GM19395 (cell line): ENCODE measurements at regions not wholly inside any gene's neighbourhood (a gene's known extent, or its start where the extent isn't known, plus 50 kb on each side); places are given as distances from the start of the nearest gene placed in this dataset.
A peak's percentile ranks its signal among the peaks of the same experiment; 100 is the strongest.
"Not testable (repeated sequence)": the region's sequence is repeated elsewhere in the genome, so short reads cannot be mapped to it uniquely, and the experiment has no call there.

ENCODE experiments used
- ATAC-seq: cut with Tn5 transposase; IDR thresholded peaks from one replicate; pipeline ENCODE4 v1.9.1; 2021; ENCODE audit warnings: mild to moderate bottlenecking, moderate library complexity; ENCODE audit not compliant: unreplicated experiment

DNA sequence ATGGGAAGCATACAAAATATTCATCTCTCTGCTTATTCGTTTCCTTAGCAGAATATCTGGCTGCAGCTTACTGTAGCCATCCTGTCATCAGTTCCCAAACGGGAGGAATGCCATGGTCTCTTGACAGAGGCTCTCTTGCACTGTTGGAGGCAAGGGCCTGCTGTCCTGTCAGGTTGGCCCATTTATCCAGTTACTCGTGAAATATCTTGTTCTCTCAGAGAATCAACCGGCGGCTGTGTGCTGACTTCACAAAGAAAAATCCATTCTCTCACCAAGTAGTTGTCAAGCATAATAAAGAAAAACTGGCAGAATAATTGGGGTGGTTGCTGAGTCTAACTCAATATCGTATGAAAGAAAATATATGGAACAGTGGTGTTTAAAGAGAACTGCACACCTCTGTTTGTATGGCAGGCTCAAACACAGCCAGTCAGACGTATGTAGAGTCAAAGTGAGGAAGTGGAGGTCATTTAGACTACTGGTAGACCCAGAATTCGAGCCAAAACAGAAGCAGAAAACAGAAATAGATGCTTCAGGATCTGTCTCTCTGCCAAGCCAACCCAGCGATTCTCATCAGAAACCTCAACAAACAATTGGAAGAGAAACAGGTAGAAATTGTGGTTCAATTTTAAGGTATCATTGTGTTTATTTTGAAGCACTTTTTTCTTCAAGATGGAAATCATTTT is 349.2 kb upstream of the PRKCQ start:
- no peak for ATAC-seq

DNA sequence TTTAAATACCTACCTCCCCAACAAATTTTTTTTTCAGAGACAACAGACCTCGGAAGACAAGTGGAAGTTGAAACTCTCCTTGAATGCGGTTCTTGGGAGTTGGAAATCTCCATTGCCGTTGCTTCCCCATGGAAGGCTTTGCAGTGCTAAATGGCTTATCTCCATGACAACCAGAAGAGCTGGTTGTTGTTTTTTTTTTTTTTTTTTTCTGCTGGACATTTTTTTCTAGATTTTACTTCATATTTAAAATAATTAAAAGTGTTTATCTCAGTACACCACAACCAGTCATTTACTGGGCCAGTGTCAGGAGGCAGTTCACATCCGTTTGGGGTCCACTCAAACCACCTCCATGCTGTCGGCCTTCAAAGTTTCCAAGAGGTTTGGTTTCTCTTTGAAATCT is 348.5 kb upstream of the PRKCQ start:
- ATAC-seq, result no peak

GRCh38 chr10:6926971-6927370 is 346.9 kb upstream of the PRKCQ start:
- no peak for ATAC-seq

GRCh38 chr10:6925146-6925545 is 345.1 kb upstream of the PRKCQ start:
- ATAC-seq, result no peak

DNA sequence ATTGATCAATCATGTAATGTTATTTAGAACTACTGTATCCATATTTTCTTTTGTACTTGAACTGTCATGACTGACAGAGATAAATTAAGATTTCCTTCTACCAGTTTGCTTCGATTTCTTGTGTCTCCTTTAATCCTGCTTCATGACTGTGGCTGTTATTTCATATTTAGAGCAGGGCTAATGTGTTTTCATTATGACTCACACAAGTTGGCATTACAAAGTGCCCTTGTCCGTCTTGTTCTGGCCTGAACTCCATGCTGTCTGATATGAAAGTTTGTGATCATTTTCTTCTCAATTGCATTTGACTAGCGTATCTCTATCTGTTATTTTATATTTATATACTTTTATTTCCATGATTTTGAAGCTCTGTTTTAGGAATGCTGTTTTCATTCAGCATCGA is 344.1 kb upstream of the PRKCQ start:
- ATAC-seq, result no peak

DNA sequence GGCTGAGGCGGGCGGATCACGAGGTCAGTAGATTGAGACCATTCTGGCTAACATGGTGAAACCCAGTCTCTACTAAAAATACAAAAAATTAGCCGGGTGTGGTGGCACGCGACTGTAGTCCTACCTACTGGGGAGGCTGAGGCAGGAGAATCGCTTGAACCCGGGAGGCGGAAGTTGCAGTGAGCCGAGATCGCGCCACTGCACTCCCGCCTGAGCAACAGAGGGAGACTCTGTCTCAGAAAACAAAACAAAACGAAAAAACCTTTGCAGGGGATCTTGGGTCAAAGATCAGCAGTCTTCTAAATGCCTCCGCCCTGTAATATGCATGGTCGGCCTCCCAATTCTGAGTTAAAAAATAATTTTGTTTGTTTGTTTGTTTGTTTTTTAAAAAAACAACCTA is 340.9 kb upstream of the PRKCQ start:
- ATAC-seq, result not testable (repeated sequence)

- ATAC-seq, result peak; percentile 98
These were observed 340.3 kb upstream of the PRKCQ start for GRCh38 chr10:6920072-6921019.

DNA sequence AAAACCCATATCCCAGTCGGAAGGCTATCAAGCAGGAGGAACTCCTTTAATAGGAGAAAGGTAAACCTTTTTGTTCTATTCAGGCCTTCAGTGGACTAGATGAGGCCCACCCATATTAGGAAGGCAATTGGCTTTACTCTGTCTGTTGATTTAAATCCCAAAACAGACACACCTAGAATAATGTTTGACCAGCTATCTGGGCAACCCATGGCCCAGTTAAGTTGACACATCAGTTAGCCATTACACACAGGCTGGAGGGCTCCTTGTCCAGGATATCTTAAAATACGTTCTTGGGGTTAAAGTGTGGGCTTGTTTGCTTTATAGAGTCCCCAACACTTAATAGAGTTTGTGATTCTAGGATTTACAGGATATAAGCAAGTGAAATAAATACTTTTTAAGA is 339.0 kb upstream of the PRKCQ start:
- no peak for ATAC-seq

- ATAC-seq, result no peak
These were observed 338.2 kb upstream of the PRKCQ start for GRCh38 chr10:6918305-6918704.

- no peak for ATAC-seq
These were observed 337.0 kb upstream of the PRKCQ start for GRCh38 chr10:6917125-6917524.

DNA sequence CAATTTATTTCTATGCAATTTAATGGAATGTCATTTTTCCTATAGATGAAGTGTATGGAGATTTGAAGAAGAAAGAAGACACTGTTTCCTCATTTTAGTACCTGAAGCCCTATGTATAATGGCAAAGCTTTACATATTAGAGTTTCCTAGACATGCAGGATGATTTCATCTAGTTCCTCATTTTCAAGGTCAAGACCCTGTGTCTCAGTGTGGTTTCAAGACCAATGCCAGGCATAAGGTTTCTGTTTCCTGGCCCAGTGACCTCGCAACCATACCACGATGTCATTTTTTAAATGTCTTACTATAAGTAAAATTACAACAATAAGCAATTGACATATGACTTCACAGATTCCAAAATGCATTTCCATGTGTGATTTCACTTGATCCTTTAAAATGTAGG is 336.5 kb upstream of the PRKCQ start:
- peak; percentile 54 for ATAC-seq

DNA sequence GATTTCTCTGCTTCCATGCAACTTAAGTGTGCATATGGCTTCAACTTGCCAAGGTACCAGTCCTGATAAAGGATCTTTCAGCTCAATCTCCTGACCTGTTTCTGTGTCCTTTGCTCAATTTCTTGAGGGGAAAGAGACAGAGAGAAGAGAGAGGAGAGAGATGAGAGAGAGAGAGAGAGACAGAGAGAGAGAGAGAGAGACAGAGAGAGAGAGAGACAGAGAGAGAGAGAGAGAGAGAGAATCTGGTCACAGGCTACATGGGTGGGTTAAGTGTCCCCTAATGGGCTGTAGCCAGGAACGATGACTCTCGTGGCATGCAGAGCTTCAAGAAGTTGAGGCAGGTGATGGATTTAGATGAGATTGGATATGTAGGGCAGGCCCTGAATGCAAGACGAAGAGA is 335.2 kb upstream of the PRKCQ start:
- ATAC-seq, result no peak

- no peak for ATAC-seq
These were observed 332.9 kb upstream of the PRKCQ start for GRCh38 chr10:6912929-6913328.

GRCh38 chr10:6912424-6912823 is 332.3 kb upstream of the PRKCQ start:
- ATAC-seq, result no peak

GRCh38 chr10:6912021-6912420 is 331.9 kb upstream of the PRKCQ start:
- ATAC-seq, result no peak

DNA sequence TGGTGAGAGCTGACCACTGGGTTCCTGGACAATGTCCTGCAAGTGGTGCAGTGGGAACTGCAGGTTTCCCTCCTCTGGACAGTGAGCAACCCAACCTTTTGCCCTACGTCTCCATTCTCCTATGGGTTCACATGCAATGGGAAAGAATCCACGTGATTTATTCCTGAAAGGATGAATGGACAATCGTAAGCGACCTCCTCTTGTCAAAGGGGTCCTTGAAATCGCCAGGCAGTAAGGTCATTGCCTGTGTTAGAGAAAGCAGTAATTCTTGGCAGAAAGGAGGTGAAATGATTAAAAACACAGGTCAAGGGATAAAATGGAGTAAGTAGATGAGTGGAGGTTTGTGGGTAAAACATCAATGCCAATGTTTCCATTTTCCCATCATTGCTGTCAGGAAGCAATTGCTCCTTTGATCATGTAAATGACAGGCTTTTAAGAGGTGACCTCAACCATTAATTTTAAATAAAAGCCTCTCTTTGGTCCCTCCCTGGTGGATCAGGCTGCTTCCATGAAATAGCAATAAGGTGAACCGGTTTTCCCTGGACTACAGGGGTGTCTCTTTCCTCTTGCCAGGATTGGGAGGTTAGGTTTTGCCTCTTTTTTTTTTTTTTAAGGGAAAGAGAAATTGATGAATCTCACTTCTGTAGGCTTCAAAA is 330.0 kb upstream of the PRKCQ start:
- no peak for ATAC-seq

GRCh38 chr10:6907877-6908530 is 327.9 kb upstream of the PRKCQ start:
- ATAC-seq, result no peak

- ATAC-seq, result no peak
These were observed 314.3 kb upstream of the PRKCQ start for GRCh38 chr10:6894405-6894804.

- ATAC-seq, result no peak
These were observed 312.8 kb upstream of the PRKCQ start for GRCh38 chr10:6892864-6893263.

DNA sequence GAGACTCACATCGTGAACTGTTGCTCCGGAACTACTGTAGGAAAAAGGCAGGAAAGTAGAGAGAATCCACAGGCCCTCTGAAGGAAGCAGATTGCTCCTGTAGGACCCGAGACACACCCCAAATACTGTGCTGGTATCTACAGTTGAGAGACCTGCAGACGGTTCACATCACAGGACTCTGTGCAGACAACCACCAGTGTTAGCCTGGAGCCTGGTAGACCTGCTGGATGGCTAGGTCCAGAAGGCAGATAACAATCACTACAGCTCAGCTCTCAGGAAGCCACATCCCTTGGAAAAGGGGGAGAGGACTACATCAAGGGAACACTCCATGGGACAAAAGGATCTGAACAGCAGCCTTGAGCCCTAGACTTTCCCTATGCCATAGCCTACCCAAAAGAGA is 311.8 kb upstream of the PRKCQ start:
- no peak for ATAC-seq

- no peak for ATAC-seq
These were observed 309.6 kb upstream of the PRKCQ start for GRCh38 chr10:6889718-6890117.
